ENCODE measurements at regions not wholly inside any gene's neighbourhood (a gene's known extent, or its start where the extent isn't known, plus 50 kb on each side); places are given as distances from the start of the nearest gene placed in this dataset.

GRCh38 chr14:56046996-56047395 lies 71.2 kb upstream of the PELI2 start:
- Histone ChIP-seq H3K27me3 (ENCODE audit: insufficient read depth, low read depth) (no peaks in the 10 kb centered on the region), H3K4me1 (ENCODE audit: low read depth, poor library complexity, severe bottlenecking) (no peaks in the 10 kb centered on the region), H3K4me3 (IDR thresholded peaks at IDR 0.05; ENCODE audit: insufficient read depth, low read depth, low read length) (no peak overlapping the region), H3K9ac (no peak overlapping the region), H3K4me2 (no peak overlapping the region), H3K79me2 (ENCODE audit: insufficient read depth, low read depth) (no peaks in the 10 kb centered on the region), H3K36me3 (ENCODE audit: insufficient read depth) (no peaks in the 10 kb centered on the region), H2AFZ (ENCODE audit: low read depth) (no peak overlapping the region), H4K20me1 (ENCODE audit: insufficient read depth) (no peaks in the 10 kb centered on the region), H3K27ac (no peak overlapping the region)
- TF ChIP-seq CTCF (conservative IDR thresholded peaks at IDR 0.05; ENCODE audit: low read depth, low read length), result no peak

GRCh38 chr14:56049536-56049935 lies 68.7 kb upstream of the PELI2 start:
- no peak overlapping the region for H3K4me3 ChIP-seq (IDR thresholded peaks at IDR 0.05; ENCODE audit: insufficient read depth, low read depth, low read length)
- no peaks in the 10 kb centered on the region for H3K4me1 ChIP-seq (ENCODE audit: low read depth, poor library complexity, severe bottlenecking)
- no peaks in the 10 kb centered on the region for H3K27me3 ChIP-seq (ENCODE audit: insufficient read depth, low read depth)
- no peak overlapping the region for H3K4me2 ChIP-seq
- H4K20me1 ChIP-seq (ENCODE audit: insufficient read depth), result no peaks in the 10 kb centered on the region
- H2AFZ ChIP-seq (ENCODE audit: low read depth), result no peak overlapping the region
- no peaks in the 10 kb centered on the region for H3K79me2 ChIP-seq (ENCODE audit: insufficient read depth, low read depth)
- H3K27ac ChIP-seq, result no peak overlapping the region
- TF ChIP-seq CTCF (conservative IDR thresholded peaks at IDR 0.05; ENCODE audit: low read depth, low read length), result no peak
- no peak overlapping the region for H3K9ac ChIP-seq
- H3K36me3 ChIP-seq (ENCODE audit: insufficient read depth), result no peaks in the 10 kb centered on the region

- H3K36me3 ChIP-seq (ENCODE audit: insufficient read depth), result no peaks in the 10 kb centered on the region
- no peak overlapping the region for H3K27ac ChIP-seq
- H4K20me1 ChIP-seq (ENCODE audit: insufficient read depth), result no peaks in the 10 kb centered on the region
- H3K4me1 ChIP-seq (ENCODE audit: low read depth, poor library complexity, severe bottlenecking), result no peaks in the 10 kb centered on the region
- H2AFZ ChIP-seq (ENCODE audit: low read depth), result no peak overlapping the region
- no peak for TF ChIP-seq CTCF (conservative IDR thresholded peaks at IDR 0.05; ENCODE audit: low read depth, low read length)
- H3K9ac ChIP-seq, result no peak overlapping the region
- no peak overlapping the region for H3K4me3 ChIP-seq (IDR thresholded peaks at IDR 0.05; ENCODE audit: insufficient read depth, low read depth, low read length)
- H3K27me3 ChIP-seq (ENCODE audit: insufficient read depth, low read depth), result no peaks in the 10 kb centered on the region
- H3K4me2 ChIP-seq, result no peak overlapping the region
- H3K79me2 ChIP-seq (ENCODE audit: insufficient read depth, low read depth), result no peaks in the 10 kb centered on the region
These were observed 62.7 kb upstream of the PELI2 start for GRCh38 chr14:56055511-56055910.

- no peak for TF ChIP-seq CTCF (conservative IDR thresholded peaks at IDR 0.05; ENCODE audit: low read depth, low read length)
- no peak overlapping the region for H3K4me2 ChIP-seq
- H3K4me3 ChIP-seq (IDR thresholded peaks at IDR 0.05; ENCODE audit: insufficient read depth, low read depth, low read length), result no peak overlapping the region
- no peaks in the 10 kb centered on the region for H3K4me1 ChIP-seq (ENCODE audit: low read depth, poor library complexity, severe bottlenecking)
- no peaks in the 10 kb centered on the region for H3K27me3 ChIP-seq (ENCODE audit: insufficient read depth, low read depth)
- no peaks in the 10 kb centered on the region for H3K79me2 ChIP-seq (ENCODE audit: insufficient read depth, low read depth)
- H3K9ac ChIP-seq, result no peak overlapping the region
- no peaks in the 10 kb centered on the region for H3K36me3 ChIP-seq (ENCODE audit: insufficient read depth)
- no peak overlapping the region for H3K27ac ChIP-seq
- H4K20me1 ChIP-seq (ENCODE audit: insufficient read depth), result no peaks in the 10 kb centered on the region
- H2AFZ ChIP-seq (ENCODE audit: low read depth), result no peak overlapping the region
These were observed 62.2 kb upstream of the PELI2 start for GRCh38 chr14:56056031-56056430.

All from KMS-11 (cell line).